Breast epithelium (tissue), 3 donors: ENCODE measurements at regions not wholly inside any gene's neighbourhood (a gene's known extent, or its start where the extent isn't known, plus 50 kb on each side); places are given as distances from the start of the nearest gene placed in this dataset.

Experiments
- POLR2A ChIP-seq: fragments of 450-650 bp; IDR thresholded peaks from one replicate; pipeline ENCODE4 v1.6.1; 2016; ENCODE audit warnings: antibody characterized with exemption, mild to moderate bottlenecking, moderate library complexity
- POLR2AphosphoS5 ChIP-seq, 3 donors: sonication (generic); formaldehyde crosslinking; IDR thresholded peaks; one replicate each; pipeline ENCODE4 v1.6.1; 2017; ENCODE audit warnings: antibody characterized with exemption in 3 of 3
- TF ChIP-seq, protein P1 (sequence below), 3 donors: fragments of 450-650 bp; IDR thresholded peaks; one replicate each; pipeline ENCODE4 v1.5.1; 2016 to 2017; ENCODE audit warnings: antibody characterized with exemption in 3 of 3, mild to moderate bottlenecking in 3 of 3, moderate library complexity in 3 of 3

DNA sequence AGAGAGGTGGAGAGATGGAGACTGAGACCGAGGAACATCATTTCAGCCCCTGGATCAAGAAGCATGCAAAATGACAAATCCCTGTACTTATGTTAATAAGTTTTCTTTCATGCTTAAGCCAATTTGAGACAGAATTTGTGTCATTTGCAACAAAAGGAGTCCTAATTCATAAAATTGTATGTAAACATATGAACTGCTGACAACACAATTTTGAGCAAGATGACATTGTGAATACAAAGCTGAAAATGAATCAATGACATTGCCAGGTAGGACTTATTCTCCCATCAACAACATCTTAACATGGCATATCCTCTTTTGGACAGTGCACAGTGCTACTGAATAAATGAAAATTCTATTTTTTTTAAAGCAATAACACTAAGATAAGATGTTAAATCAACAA is 264.0 kb downstream of the WDR11 start:
- TF ChIP-seq, protein P1, sequence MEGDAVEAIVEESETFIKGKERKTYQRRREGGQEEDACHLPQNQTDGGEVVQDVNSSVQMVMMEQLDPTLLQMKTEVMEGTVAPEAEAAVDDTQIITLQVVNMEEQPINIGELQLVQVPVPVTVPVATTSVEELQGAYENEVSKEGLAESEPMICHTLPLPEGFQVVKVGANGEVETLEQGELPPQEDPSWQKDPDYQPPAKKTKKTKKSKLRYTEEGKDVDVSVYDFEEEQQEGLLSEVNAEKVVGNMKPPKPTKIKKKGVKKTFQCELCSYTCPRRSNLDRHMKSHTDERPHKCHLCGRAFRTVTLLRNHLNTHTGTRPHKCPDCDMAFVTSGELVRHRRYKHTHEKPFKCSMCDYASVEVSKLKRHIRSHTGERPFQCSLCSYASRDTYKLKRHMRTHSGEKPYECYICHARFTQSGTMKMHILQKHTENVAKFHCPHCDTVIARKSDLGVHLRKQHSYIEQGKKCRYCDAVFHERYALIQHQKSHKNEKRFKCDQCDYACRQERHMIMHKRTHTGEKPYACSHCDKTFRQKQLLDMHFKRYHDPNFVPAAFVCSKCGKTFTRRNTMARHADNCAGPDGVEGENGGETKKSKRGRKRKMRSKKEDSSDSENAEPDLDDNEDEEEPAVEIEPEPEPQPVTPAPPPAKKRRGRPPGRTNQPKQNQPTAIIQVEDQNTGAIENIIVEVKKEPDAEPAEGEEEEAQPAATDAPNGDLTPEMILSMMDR (IDR thresholded peaks at IDR 0.05), result no peak
- no peak for TF ChIP-seq POLR2A
- no peak for TF ChIP-seq POLR2AphosphoS5 (IDR thresholded peaks at IDR 0.05)
